Ammon's horn (tissue), 1 donor: ENCODE measurements at regions not wholly inside any gene's neighbourhood (a gene's known extent, or its start where the extent isn't known, plus 50 kb on each side); places are given as distances from the start of the nearest gene placed in this dataset.

Experiments
- DNase-seq: peaks from one replicate; pipeline ENCODE4 v3.0.0-alpha.2; 2016; ENCODE audit warnings: low spot score

- DNase-seq = no peak
Measured at GRCh38 chr11:69931994-69932910, 113.0 kb upstream of the FGF3 start.

- DNase-seq = no peak
Measured at GRCh38 chr11:69934861-69935494, 115.8 kb upstream of the FGF3 start.

- no peak for DNase-seq
Measured at GRCh38 chr11:69935941-69936505, 116.8 kb upstream of the FGF3 start.

GRCh38 chr11:69936771-69937170 lies 117.6 kb upstream of the FGF3 start:
- DNase-seq = no peak

GRCh38 chr11:69938206-69938605 lies 119.0 kb upstream of the FGF3 start:
- DNase-seq = no peak

GRCh38 chr11:69939551-69940245 lies 120.5 kb upstream of the FGF3 start:
- DNase-seq = peak; percentile 8

GRCh38 chr11:69940246-69940610 lies 121.0 kb upstream of the FGF3 start:
- no peak for DNase-seq

- DNase-seq = no peak
Measured at GRCh38 chr11:69941546-69942332, 122.5 kb upstream of the FGF3 start.

GRCh38 chr11:69942333-69942820 lies 123.2 kb upstream of the FGF3 start:
- no peak for DNase-seq

- DNase-seq = no peak
Measured at GRCh38 chr11:69943066-69943465, 123.8 kb upstream of the FGF3 start.

GRCh38 chr11:69943506-69943905 lies 124.3 kb upstream of the FGF3 start:
- no peak for DNase-seq

GRCh38 chr11:69944146-69944795 lies 125.1 kb upstream of the FGF3 start:
- DNase-seq = no peak

- no peak for DNase-seq
Measured at GRCh38 chr11:69945157-69945556, 125.9 kb upstream of the FGF3 start.

GRCh38 chr11:69947059-69947792 lies 128.0 kb upstream of the FGF3 start:
- no peak for DNase-seq

GRCh38 chr11:69947793-69948255 lies 128.6 kb upstream of the FGF3 start:
- DNase-seq = no peak

GRCh38 chr11:69948256-69949141 lies 129.3 kb upstream of the FGF3 start:
- DNase-seq = no peak

GRCh38 chr11:69949327-69949726 lies 128.8 kb upstream of the ANO1 start:
- DNase-seq = no peak

GRCh38 chr11:69950120-69950519 lies 128.0 kb upstream of the ANO1 start:
- no peak for DNase-seq

- no peak for DNase-seq
Measured at GRCh38 chr11:69950621-69951020, 127.5 kb upstream of the ANO1 start.
